HCT116 (cell line): ENCODE measurements at regions not wholly inside any gene's neighbourhood (a gene's known extent, or its start where the extent isn't known, plus 50 kb on each side); places are given as distances from the start of the nearest gene placed in this dataset.

Experiments
- ATF3 ChIP-seq: IDR thresholded peaks from 2 replicates; pipeline ENCODE4 v1.6.1; 2012
- CBX3 ChIP-seq: IDR thresholded peaks from 2 replicates; pipeline ENCODE4 v1.6.1; 2012; ENCODE audit warnings: low read depth
- CEBPB ChIP-seq: IDR thresholded peaks from 2 replicates; pipeline ENCODE4 v1.6.1; 2012; ENCODE audit warnings: low read depth
- CTCF ChIP-seq, 3 experiments: fragments of 200-600 bp in 1 of 3; sonication (generic) in 1 of 3; IDR thresholded peaks in 2 of 3; conservative IDR thresholded peaks in 1 of 3; 2 replicates each; pipeline ENCODE4 v1.5.1; 2012 to 2017; ENCODE audit warnings: low read depth in 2 of 3, low read length in 2 of 3, antibody characterized with exemption in 1 of 3, borderline replicate concordance in 1 of 3, control low read depth in 1 of 3, mild to moderate bottlenecking in 1 of 3, mixed read lengths in 1 of 3, mixed run types in 1 of 3, moderate library complexity in 1 of 3; ENCODE audit not compliant: insufficient read depth in 1 of 3
- EZH2 ChIP-seq: fragments of 200-600 bp; sonication (generic); IDR thresholded peaks from 2 replicates; pipeline ENCODE4 v1.6.1; 2017; ENCODE audit warnings: antibody characterized with exemption, mixed run types
- MAX ChIP-seq: IDR thresholded peaks from 2 replicates; pipeline ENCODE4 v1.6.1; 2012
- POLR2A ChIP-seq: IDR thresholded peaks from 2 replicates; pipeline ENCODE4 v1.7.0; 2011; ENCODE audit warnings: borderline replicate concordance; ENCODE audit not compliant: insufficient read depth, insufficient read length; ENCODE audit errors: extremely low read depth
- POLR2AphosphoS5 ChIP-seq: IDR thresholded peaks from 2 replicates; pipeline ENCODE4 v1.6.1; 2011; ENCODE audit warnings: mild to moderate bottlenecking, low read depth, low read length, moderate library complexity
- RAD21 ChIP-seq: IDR thresholded peaks from 2 replicates; pipeline ENCODE4 v1.6.1; 2012; ENCODE audit warnings: low read depth, mild to moderate bottlenecking
- REST ChIP-seq: IDR thresholded peaks from 2 replicates; pipeline ENCODE4 v1.6.1; 2012; ENCODE audit warnings: low read depth
- SIN3A ChIP-seq: IDR thresholded peaks from 2 replicates; pipeline ENCODE4 v1.6.1; 2012; ENCODE audit warnings: low read depth
- SP1 ChIP-seq: IDR thresholded peaks from 2 replicates; pipeline ENCODE4 v1.6.1; 2012; ENCODE audit warnings: low read depth
- TCF7L2 ChIP-seq: IDR thresholded peaks from 2 replicates; pipeline ENCODE4 v1.7.0; 2011; ENCODE audit warnings: borderline replicate concordance, inconsistent platforms; ENCODE audit not compliant: insufficient read depth, insufficient read length; ENCODE audit errors: extremely low read depth
- ZNF274 ChIP-seq: fragments of 200-500 bp; sonication (Bioruptor generic); IDR thresholded peaks from 2 replicates; pipeline ENCODE4 v1.6.1; 2014; ENCODE audit warnings: mild to moderate bottlenecking, low read depth, low read length, inconsistent platforms

GRCh38 chr6:16841241-16841640 is 80.0 kb upstream of the ATXN1 start:
- no peak for TF ChIP-seq POLR2A
- no peak for TF ChIP-seq ATF3
- no peak for TF ChIP-seq ZNF274
- no peak for TF ChIP-seq CTCF (IDR thresholded peaks at IDR 0.05 in 2 of 3, conservative IDR thresholded peaks at IDR 0.05 in 1 of 3; ENCODE audit: borderline replicate concordance in 1 of 3, insufficient read depth in 1 of 3, low read depth in 2 of 3, low read length in 2 of 3)
- TF ChIP-seq SP1 = no peak
- no peak for TF ChIP-seq CEBPB
- TF ChIP-seq TCF7L2 = no peak
- TF ChIP-seq RAD21 = no peak
- TF ChIP-seq REST = no peak
- TF ChIP-seq CBX3 = no peak
- TF ChIP-seq POLR2AphosphoS5 = no peak
- no peak for TF ChIP-seq SIN3A
- TF ChIP-seq MAX = no peak
- no peak for TF ChIP-seq EZH2
